ENCODE measurements at regions not wholly inside any gene's neighbourhood (a gene's known extent, or its start where the extent isn't known, plus 50 kb on each side); places are given as distances from the start of the nearest gene placed in this dataset.
A peak's percentile ranks its signal among the peaks of the same experiment; 100 is the strongest.

GRCh38 chr22:49307481-49307830 lies 520.2 kb downstream of the BRD1 start:
- DNase-seq, result no peak

GRCh38 chr22:49306632-49307480 lies 520.8 kb downstream of the BRD1 start:
- no peak for DNase-seq

- no peak for DNase-seq
Observed at GRCh38 chr22:49305966-49306631, 521.6 kb downstream of the BRD1 start.

DNA sequence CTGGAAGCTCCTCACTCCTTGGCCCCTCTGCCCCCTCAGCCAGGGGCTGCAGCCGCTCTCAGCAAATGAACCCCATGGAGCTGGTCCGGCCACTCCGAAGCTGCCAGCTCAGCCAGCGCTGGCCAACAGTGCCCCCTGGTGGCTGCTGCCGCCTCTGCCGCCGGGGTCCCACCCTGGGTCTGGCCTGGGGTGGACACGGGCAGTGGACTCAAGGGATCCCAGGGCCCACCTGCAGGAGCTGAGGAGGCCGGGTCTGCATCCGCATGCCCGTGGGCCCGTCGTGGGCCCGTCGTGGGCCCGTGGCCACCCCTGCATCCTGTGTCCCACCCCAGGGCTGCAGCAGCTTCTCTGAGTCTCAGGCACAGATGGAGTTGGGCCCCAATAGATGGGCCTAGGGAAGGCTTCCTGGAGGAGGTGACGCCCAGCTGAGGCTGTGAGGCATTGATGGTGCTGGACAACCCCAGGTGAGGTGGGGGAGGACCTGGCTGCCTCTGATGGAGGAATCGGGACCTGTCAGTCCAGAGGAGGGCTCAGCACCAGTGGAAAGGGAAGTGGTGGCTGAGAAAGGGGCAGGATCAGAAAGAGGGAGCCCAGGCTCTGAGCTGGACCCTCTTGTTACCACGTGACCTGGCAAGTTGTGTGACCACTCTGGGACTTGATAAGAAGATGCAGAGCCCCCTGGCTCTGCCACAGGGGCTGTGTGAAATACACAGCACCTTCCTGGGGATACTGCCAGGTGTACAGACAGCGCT lies 522.3 kb downstream of the BRD1 start:
- DNase-seq, result peak; percentile 25 to 41

DNA sequence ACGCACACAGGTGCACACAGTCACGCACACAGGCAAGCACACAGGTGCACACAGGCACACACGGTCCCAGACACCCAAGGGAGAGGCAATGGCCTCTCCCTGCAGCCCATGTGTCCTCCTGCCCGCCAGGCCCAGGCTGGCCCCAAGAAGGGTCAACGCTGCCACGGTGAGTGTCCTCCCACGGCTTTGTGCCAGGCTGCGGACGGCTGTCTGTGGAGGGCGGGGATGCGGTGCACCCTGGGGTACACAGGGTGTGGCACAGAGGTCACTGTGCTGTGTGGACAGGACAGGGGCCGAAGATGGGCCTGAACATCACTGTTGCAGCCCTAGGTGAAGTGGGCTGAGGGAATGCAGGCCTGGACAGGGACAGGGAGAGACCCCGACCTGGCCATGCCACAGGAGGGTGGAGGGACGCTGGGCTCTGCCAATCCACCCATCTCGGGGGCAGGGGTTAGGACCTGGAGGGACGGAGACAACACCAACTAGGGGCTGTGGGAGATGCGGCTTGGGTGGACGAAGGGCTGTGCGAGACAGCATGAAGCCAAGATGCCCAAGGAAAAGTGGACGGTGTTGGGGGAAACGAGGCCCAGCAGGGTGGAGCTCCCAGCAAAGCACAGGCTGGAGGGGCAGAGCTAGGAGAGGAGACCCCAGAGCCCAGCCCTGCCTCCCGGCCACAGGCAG lies 523.8 kb downstream of the BRD1 start:
- DNase-seq, result no peak

GRCh38 chr22:49303061-49303735 lies 524.5 kb downstream of the BRD1 start:
- DNase-seq, result no peak

DNA sequence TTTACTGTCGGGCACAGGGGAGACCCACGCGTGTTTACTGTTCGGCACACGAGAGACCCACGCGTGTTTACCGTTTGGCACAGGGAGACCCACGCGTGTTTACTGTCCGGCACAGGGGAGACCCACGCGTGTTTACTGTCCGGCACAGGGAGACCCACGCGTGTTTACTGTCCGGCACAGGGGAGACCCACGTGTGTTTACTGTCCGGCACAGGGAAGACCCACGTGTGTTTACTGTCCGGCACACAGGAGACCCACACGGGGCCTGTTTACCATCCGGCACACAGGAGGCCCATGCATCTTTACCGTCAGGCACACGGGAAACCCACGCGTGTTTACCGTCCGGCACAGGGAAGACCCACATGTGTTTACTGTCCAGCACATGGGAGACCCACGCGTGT lies 525.1 kb downstream of the BRD1 start:
- no peak for DNase-seq

DNA sequence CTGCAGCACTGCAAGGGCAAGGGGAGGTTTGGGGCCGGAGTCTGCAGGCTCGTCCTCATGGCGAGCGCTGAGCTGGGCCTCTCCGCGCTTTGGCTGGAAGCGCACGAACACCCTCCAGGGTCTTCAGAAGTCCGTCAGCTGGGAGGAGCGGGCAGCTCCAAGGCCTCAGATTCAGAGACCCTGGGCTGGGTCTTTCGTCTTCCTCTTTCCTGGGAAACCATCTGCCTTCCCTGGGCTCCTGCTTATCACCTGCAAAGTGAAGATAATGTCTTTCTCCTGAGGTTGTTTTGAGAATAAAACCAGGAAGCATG lies 525.6 kb downstream of the BRD1 start:
- DNase-seq, result no peak

- no peak for DNase-seq
Observed at GRCh38 chr22:49301398-49302149, 526.1 kb downstream of the BRD1 start.

GRCh38 chr22:49300951-49301397 lies 526.7 kb downstream of the BRD1 start:
- no peak for DNase-seq

DNA sequence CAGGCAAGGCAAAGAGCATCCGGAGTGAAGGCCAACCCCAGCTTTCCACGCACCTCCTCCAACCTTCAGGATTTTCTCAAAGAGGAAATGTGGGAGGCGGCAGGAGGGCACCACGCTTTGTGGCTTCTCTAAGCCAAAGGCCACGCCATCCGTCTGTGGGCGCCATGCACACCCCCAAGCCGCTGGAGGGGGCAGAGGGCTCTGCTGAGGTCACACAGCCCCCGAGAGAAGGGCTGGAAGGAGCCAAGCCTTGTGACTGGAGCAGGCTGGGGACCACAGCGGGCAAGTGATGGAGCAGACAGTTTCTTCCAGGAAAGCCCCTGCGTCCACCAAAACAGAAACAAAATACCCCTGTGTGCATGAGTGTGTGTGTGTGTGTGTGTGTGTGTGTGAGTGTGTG lies 527.4 kb downstream of the BRD1 start:
- DNase-seq, result no peak

DNA sequence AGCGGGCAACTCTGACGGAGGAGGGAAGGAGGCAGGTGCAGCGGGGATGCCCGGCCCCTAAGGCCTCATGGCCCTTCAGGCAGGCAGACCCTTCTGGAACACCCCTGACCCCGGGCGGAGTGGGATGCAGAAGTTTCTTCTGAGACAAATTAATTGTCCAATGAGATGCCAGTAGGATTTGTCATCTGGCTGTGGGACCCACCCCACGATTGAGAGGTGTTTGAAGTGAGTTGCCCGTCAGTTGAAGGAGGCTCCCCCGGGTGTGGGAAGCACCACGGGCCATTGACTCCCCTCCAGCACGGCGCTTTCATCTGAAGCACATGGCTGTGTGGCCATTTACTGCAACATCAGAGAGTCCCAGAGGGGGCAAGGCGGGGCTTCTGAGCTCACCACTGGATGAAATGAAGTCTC lies 527.8 kb downstream of the BRD1 start:
- no peak for DNase-seq

DNA sequence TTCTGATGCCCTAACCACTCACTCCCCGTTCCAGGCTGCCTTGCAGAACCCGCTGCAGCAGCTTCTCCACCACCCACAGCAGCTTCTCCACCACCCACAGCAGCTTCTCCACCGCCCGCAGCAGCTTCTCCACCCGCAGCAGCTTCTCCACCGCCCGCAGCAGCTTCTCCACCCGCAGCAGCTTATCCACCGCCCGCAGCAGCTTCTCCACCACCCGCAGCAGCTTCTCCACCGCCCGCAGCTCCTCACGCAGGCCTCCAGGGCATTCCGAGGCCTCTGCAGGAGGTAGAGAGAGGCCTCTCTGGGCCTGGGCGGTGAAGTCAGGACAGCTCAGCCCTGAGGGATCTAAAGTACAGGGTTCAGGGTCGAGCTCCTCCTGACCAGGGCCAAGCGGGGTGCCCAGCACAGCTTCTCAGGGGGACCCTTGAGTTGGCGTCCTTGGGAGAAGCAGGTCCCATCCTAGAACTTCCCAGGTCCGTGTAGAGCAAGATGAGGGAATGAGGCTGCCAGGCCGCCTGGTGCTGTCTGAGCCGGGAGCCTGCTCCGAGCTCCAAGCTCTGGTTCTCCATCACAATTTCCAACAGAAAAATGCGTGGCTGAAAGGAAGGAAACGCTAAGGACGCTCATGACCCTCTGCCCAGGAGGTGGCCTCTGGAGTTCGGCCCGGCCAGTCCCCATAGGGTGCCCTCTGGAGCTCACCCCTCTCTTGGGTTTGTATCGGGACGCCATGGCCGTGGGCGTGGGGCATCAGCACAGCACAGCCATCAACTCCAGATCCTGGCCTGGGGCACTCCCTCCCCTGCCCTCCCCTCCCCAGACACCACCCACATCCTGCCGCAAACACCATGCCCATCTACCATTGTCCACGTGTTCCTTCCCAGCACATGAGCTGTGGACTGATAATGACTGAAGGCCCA lies 528.6 kb downstream of the BRD1 start:
- no peak for DNase-seq

DNA sequence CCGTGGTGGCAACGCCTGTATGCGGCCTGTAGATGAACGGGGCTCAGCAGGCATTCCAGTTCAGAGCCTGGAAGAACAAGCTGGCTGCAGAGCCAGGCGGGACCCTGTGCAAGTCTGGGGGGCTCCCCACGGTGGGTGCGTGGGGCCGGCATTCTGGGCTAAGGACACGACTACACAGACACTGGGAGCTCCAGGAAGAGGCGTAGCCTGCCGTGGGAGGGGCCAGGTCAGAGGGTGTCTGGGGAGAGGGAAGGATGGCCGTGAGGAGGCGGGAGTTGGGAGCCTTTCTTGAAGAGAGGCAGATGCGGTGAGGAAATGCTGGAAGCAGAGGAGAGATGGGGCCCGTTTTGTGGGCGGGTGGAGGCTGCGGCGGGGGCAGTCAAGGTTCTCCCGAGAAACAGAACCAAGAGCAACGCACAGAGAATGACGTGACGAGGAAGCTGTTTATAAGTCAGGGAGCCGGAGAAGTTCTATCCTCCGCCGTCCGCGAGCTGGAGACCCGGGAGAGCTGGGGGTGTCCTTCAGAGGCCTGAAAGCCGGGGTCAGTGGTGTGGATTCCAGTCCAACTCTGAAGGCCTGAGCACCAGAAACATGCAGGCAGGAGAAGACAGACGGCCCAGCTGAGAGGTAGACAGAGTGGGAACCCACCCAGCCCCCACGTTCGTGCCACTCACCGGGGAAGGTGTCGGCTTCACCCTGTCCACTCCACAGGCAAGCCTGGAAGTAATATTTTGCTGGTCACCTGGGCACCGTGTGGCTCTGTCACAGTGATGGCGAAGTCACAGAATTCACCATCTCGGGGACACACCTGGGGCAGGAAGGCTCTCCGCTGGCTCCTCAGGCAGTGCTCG lies 529.6 kb downstream of the BRD1 start:
- no peak for DNase-seq

- DNase-seq, result no peak
Observed at GRCh38 chr22:49297286-49297870, 530.3 kb downstream of the BRD1 start.

- DNase-seq, result no peak
Observed at GRCh38 chr22:49296561-49296960, 531.1 kb downstream of the BRD1 start.

DNA sequence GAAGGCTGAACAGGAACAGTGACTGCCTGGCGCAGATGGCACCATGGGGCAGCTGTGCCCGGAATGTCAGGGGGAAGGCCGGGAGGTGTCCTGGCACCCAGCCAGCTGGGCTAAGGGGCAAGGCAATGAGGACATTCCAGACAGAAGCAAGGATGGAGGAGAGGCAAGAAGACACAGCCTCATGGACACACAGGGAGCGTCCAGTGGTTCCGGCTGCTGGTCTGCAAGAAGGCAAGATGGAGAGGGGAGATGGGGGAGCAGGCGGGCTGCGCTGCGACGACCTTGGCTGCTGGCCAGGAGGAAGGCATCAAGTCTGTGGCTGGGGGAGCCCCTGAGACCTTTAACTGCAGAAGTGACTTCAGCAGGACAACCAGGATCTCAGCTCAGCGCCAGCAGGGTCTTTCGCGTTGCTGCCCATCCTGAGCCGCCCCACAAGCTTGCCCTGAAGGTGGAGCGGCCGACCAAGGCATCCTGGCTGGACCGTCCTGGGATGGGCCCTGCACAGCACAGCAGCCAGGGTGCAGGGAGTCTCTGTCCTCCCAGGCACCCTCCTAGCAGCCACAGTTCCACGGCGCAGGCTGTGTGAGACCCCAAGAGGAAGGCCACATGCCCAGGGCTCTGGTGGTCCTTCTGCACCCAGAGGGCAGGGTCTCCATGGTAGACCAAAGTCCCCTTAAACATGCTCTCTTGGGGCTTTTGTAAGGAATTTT lies 531.7 kb downstream of the BRD1 start:
- DNase-seq, result no peak

GRCh38 chr22:49295465-49295743 lies 532.3 kb downstream of the BRD1 start:
- DNase-seq, result no peak

All from CD4-positive, alpha-beta T cell treated with Interleukin-1 beta for 1 hour (primary cell).